Cerebellar cortex (tissue), 1 donor: ENCODE measurements at regions not wholly inside any gene's neighbourhood (a gene's known extent, or its start where the extent isn't known, plus 50 kb on each side); places are given as distances from the start of the nearest gene placed in this dataset.

ENCODE experiments used
- DNase-seq: peaks from one replicate; pipeline ENCODE4 v3.0.0-alpha.2; 2015; ENCODE audit warnings: low spot score

DNA sequence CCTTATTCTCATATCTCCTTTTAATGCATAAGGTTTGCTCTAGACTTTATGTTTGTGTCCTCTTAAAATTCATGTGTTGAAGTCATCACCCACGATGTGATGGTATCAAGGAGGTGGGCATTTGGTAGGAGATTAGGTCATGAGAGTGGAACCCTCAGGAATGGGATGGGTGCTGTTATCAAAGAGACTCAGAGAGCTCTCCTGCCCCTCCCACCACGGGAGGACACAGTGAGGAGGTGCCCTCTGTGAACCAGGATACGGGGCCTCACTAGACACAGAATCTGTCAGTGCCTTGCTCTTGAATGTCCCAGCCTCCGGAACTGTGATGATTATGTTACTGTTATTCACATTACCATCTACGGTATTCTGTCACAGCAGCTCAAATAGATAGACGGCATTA lies 359.0 kb downstream of the IRX1 start:
- DNase-seq, result no peak

DNA sequence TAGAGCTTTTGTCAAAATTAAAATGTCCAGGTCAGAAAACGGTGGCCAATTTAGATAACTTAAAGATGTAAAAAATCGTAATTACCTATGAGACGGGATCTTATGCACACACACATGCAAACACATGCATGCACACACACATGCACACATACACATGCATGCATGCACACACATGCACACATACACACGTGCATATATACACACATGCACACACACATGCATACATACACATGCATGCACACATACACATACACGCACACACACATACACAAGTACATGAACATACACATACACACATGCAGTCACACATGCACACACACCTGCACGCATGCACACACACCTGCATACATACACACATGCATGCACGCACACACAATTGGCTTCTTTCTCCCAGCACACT lies 362.0 kb downstream of the IRX1 start:
- no peak for DNase-seq

DNA sequence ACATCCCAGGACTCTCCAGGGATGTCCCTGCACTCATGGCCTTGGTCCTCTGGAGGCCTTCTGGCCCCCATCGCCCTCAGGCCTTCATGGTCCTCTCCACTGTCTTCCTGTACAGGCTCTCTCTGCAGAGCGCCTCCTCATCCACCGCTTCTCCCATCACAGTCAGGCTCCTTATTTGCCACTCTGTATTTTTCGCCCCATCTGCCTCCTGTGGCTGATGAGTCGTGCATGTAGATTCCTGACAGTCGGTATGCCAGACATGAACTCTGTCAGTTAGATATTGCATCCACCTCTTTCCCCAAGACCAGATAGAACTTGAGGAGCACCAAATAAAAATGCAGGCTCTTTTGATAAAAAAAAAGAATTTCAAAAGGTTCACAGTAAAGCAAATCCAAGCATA lies 362.8 kb downstream of the IRX1 start:
- DNase-seq, result no peak

DNA sequence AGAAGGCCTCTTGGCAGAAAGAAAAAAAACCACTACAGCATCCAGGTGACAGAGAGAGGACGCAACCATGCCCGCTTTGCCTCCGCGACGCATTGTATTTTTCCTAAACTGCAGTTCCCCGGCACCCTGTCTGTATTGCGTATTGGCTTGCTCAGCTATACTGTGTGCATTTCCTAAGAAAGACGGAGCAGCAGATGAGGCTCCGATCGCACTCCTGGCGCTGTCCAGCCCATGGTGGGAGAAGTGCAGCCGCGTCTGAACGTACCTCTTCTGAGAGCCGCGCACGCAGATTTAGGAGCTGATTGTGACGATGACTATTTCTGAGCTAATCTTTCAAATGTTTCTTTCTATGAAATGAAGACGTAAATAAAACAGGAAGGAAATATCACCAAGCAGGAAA lies 366.5 kb downstream of the IRX1 start:
- no peak for DNase-seq

DNA sequence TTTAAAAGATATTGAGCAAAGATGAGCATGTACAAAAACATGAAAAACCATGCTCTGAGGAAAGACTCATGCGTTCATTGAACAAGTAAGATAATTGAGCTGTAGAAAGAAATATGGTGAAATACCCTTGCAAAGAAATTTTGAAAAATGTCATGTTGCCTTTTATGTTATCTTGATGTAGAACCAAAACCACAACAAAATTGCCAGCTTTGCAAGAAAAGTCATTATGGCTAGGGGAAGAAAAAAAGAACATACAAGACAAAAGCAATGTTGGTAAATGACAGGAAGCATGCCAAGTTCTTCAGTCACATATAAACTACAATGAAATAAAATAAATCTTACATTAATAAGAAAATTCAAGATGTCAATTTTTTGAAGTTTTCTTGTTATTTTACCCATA lies 368.0 kb downstream of the IRX1 start:
- no peak for DNase-seq

DNA sequence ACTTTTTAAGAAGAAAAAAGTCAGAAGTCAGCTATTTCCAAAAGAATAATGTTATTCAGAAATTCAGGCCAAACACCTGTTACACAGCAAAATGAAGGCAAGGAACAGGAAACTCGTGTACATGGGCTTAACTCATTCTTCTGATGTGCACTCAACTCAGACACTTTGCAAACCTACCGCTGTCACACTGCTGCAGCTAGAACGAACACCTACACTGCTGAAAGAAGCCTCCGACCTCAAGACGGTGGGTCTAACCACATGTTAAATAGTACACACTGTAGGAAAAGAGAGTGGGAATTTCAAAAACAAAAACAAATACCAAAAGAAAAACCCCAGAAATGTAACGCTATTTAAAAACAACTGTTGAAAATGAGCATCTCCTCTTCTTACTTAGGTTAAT lies 384.5 kb downstream of the IRX1 start:
- DNase-seq, result no peak

DNA sequence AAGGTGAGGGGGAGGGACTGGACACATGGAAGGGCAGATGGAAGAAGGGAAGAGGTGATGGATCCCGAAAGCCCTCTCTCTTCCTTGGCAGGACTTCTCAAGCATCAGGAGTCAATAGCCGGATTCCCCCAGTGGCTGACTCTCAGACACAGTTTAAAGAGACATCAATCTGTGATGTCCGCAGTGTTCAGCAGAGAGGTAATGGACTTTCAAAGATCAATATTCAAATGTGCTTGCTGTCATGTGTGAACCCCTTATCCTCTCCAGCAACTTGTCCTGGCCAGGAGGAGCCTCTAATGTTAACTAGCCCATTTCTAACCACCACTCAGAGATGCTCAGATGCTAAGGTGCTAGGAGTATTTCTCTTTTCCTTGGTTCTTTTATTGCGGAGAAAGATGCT lies 392.2 kb downstream of the IRX1 start:
- DNase-seq, result no peak

DNA sequence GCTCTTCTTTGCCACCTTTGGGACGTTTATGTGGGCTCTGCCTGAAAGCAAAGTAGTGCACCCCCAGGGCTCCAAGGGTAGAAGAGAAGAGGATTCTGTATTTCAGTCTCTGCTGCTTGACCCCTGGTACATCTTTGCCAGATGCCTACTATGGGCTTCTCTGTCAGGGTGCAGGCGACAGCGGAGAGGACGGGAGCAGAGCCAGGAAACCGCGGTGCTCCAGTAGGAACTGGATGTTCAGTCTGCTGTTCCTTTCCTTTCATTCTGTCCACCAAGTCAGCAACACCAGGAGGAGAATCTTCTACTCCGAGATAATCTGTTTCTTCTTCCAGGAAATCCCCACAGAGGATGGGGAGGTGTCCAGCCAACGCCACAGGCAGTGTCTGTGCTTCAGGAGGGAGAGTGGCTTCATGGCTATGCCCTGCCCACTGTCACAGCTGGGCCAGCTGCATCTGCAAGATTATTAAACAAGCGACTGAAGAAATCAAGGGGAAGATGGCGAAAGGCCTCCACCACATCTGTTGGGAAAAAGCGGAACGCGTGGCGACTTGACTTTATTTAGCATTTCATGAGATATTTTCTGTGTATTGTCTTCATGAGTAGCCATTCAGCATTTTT lies 398.3 kb downstream of the IRX1 start:
- DNase-seq, result no peak

DNA sequence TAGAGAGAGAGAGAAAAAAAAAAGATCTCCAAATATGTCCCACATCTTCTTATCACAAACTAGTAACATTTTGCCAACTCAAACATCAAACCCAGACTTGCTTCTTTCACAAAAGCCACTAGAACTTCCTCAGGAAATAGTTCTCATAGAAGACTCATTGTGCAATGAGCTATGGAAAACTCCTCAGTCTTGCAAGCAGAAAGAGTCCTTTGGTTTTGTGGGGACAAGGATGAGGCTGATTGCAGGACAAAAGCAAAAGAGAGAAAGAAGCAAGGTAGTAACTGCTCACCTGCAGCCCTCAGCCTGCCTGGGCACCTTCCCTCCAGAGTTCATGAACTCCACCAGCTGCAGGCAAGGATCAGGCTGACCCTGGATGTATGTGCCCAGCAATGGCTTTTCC lies 399.0 kb downstream of the IRX1 start:
- no peak for DNase-seq

DNA sequence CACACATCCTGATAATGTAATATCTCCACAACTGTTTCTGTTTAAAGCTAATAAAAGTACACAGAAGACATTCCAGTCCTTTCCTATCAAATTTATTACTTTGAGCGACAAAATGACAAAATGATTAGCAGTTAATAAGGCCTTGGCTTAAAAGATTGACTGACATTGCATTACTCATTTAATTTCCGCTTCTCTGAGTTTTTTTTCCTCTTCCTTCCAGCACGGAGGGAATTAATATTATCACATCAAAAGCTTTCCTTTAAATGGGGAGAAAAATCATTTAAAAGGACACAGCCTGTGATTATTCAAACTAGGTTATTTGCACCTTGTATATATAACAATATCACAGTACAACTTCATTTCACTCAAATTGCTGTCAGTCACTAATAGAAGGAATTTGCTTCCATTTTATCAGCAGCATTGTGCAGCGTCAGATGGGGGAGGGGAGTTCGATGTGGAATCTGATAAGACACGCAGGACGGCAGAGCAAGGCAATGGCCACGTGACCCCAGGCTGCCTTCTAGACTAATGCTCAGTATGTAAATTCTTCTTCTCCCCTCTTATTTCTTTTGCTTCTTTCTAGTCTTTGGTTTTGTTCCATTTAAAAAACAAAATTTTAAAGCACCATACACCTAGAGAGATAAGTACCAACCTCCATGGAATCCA lies 400.5 kb downstream of the IRX1 start:
- DNase-seq, result no peak

DNA sequence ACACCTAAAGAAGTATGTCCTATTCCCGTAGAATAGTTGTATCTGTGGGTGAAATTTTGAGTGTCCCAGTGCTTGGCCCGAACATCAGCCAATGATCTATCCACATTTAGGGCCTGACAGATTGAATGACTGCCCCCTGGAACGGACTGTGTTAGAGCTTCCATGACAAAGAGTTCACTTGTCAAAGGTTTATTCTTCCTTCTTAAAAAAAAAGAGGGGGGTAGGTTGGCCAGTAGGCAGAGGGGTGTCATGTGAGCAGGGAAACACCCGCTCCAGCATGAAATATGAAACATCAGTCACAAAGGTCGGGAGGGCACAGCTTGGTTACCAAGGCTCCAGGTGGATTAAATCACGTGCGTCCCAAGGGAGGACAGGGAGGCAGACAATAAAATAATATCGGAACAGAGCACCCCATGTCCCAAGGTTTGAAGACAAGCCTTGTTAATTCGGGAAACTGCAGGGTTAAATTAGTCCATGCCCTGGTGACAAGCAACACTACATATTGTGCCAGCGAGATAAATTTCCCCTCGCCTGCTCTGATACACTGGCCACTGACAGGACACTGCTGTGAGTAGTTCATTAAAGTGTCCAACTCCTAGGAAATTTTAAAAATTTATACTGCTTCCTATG lies 401.2 kb downstream of the IRX1 start:
- DNase-seq, result no peak

DNA sequence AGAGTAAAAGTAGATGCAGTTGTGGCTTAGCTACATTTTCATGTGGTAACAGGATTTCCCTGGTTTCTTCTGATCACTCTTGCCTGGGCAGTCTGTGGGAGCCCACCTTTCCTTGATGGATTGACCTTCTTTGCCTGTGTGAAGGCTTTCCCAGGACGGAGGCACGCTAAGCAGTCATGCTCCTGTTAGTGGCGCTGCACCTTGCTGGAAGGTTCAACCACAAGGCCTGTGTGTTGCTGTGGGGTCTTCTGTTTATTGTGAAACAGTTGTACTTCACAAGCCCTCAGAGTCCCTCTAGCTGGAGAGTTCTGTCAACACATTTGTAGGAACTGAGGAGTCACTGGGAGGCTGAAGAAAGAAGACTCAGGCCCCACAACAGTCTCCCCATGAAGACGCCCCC lies 402.0 kb downstream of the IRX1 start:
- DNase-seq, result no peak

DNA sequence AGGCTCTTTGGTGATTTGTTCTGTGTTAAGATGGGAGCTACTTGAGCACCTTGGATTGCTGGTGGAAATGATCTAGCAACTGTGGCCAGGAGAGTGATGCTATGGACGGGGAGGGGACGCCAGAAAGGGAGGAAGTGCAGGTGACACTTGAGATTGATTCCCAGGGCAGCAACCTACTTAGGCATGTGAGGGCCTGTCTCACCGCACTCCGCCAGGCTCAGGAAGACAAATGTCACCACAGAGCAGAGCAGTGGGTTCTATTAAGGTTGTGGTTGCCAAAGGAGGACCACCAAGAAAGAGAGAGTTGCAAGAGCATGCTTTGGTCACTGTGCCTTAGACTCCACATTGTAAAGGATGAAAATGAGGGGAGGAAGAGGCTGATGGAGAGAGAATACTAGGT lies 404.3 kb downstream of the IRX1 start:
- no peak for DNase-seq

DNA sequence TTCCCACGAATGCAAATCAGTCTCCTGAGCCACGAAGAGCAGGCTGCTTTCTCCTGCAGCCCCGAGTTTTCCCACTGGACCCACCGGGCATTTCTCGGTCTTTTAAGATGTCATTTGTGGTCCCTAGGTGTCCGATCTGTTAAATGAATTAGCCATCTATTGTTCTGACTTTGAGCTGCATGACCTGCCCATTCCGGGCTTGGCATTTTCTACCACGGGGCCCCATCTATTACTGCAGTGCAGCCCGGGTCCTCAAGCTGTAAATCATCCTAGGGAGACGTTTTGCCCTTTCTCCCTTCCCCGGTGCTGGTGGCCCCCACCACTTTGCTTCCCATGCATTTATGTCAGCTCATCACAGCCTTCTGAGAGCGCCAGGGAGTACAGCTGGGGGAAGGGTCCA lies 405.4 kb downstream of the IRX1 start:
- DNase-seq, result no peak

DNA sequence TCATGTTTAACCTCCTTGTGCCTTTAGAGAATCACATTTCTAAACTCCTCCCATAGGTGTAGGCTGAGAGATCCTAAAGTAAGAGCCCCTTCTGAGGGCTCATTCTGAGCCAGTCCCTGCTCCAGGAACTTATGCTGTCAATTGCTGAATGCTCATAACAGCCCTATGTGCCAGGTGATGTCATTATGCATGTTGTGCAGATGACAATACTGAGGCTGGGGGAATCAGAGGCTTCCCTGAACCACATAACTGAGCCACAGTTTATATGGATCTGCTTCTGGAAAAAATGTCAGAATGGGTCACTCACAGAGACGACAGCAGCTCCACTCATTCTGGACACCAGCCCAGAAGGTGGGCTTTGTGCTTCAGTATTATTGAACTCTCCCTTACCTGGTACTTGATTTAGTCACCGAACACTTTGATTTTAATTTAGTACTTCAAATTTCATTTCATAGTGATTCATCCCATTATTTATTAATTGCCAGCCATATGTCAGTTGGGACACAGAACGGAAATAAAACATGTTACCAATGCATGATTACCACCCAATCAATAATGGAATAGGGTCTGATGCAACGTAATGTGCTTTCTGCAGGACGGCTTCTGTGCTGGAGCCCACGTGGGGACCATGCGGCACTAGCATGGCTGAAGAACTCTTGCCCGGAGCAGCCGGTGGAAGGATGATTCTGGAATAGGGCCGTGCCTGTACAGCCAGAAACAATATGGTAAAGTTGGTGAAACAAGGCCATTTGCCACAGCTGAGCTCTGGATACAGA lies 406.3 kb downstream of the IRX1 start:
- DNase-seq, result no peak

DNA sequence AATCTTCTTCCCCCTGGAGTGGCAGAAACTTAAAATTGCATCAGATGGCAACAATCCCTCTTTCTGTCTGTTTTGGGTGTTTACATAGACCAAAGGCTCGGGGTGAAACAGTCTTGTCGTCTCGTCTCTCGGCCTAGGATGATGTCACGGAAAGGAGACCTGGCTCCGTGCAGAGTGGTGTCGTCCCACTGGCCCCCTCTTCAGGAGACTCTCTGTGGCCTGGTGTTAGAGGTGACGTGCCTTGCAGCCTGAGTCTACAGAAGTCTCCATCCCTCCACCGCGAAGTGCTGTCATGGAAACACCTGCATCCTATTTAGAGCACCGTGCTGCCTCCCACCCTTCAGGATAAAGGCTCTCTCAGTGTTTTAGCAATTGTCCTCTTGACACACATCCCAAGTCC lies 409.7 kb downstream of the IRX1 start:
- no peak for DNase-seq

DNA sequence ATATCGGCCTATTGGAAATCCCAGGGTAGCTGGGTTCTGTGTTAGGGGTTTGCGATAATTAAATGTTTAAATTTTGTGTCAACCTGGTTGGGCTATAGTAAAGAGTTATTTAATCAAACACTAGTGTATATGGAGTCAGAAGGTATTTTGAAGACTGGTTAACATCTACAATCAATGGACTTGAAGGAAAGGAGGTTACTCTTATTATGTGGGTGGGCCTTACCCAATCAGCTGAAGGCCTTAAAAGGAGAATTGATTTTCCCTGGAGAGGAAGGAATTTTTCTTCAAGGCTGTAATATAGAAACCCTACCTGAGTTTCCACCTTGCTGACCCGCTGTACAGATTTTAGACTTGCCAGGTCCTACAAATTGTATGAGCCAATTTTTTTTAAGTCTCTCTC lies 411.4 kb downstream of the IRX1 start:
- DNase-seq, result no peak

DNA sequence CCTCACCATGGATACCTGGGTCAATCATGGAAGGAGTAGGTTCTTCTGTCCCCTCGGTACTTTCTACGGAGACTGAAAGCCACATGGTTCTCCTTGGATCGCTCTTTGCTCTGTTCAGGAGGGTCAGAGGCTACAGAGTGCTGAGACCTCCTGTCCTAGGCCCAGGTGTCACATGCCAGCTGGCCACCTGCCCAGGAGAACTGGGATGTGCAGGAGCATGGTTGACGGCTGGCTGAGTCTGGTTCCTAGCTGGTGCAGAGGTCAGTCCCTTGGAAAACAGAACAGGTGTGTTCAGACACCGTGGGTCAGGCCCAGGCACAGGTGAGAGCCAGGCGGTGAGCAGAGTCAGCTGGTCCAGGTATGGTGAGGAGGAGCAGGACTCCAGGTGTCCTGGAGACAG lies 416.3 kb downstream of the IRX1 start:
- DNase-seq, result no peak

DNA sequence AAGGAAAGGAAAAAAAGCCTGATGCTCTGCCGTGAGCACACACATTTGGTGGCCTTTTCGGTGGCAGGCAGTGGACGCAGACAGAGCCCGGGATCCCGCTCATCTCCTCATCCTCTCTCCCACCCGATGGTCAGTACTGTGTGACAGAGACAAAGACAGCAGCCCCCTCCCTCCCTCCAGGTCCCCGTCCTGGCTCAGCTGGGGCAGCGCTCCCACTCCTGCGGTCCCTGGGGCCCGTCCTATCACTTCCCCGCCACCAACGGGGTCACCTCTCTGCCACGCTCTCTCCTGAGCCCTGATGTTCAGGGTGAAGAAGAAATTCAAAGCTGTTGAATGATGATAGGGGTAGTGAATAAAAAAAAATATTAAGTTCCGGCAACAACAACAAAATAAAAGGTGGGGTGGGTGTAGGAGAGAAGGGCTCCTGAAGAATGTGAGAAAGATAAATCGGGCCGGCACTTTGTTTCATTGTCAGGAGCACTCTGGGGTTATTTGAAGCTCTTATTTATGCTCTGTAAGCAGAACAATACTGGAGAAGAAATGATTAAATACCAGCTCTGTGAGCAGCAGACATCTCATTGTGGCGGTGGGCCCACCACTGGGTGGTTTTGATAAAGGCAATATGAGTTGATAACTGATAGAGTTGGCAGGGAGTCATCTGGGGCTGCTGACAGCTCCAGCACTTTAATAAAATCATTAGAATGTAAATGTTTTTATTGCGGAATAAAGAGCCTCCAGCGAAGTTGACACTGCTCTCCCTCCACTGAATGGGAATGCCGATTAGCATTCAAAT lies 417.7 kb downstream of the IRX1 start:
- no peak for DNase-seq

DNA sequence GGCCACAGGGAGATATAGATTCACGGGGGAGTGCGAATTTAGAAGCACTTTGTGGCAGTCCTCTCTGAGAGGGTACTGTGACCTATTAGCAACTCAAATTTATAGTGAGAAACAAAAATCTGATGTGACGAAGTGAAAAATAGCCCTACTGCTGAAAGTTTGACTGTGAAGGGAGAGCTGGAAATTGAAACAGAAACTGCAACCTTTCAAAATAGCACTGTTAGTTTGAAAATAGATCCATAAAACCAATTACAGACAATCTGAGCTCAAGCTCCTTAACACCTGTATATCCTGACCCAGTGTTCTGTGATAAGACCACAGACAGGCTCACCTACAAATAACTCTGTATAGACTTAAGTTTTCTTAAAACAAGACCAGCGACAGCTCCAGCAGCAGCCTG lies 420.1 kb downstream of the IRX1 start:
- no peak for DNase-seq

DNA sequence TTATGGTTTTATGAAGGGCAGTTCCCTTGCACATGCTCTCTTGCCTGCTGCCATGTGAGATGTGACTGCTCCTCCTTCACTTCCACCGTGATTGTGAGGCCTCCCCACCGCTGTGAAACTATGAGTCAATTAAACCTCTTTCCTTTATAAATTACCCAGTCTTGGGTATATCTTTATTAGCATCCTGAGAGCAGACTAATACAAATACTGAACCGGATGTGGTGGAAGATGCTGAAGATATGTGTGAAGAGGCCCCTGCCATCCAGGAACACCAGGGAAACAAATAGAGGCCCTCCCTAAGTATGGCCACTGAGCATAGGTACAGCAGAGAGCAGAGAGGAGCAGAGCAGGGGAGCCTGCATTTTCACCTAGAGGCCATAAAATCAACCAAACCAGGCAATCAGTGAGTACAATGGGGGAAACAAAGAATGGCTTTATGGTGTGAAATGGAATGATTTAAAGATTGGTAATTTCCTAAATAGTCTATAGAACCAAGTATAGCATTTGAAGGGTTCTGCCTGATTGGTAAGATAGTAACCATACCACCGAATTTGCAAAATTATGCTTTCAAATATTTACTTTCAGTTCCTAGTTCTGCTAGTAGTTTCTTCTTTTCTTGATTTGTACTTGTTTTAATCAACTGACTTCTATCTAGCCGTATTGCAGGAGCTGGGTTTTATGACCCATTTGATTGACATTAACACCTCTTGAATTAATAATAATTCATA lies 421.6 kb downstream of the IRX1 start:
- no peak for DNase-seq

DNA sequence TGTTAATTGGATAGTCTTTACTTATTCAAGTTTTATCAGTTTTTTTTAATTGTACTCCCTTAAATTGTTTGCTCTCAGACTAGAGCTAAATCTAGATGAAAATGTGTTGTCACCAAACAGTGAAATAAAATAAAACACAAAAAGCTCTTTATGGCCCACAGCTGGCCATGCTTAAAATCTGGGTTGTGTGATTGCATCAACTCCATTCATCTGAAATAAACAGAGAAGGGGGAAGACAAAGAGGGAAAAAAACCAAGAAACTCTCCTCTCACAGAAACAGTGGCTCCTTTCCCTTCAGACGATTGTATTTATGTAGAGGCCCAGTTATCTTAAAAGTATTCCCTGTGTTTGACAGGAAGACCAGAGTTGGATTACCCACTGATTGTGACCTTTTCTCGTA lies 422.4 kb downstream of the IRX1 start:
- no peak for DNase-seq
